Gastrocnemius medialis (tissue), 4 donors: ENCODE measurements at regions not wholly inside any gene's neighbourhood (a gene's known extent, or its start where the extent isn't known, plus 50 kb on each side); places are given as distances from the start of the nearest gene placed in this dataset.

Experiments used
- CTCF ChIP-seq, 5 experiments: fragments of 450-650 bp in 3 of 5; fragments of 200-600 bp in 2 of 5; sonication (generic) in 2 of 5; IDR thresholded peaks in 4 of 5; conservative IDR thresholded peaks in 1 of 5; 1 replicate in 4 of 5; 2 replicates in 1 of 5; pipeline ENCODE4 v1.5.1; 2016 to 2019; ENCODE audit warnings: antibody characterized with exemption in 5 of 5, mild to moderate bottlenecking in 3 of 5, moderate library complexity in 3 of 5
- POLR2A ChIP-seq, 2 donors: fragments of 450-650 bp; IDR thresholded peaks; one replicate each; pipeline ENCODE4 v1.6.1; 2017; ENCODE audit warnings: antibody characterized with exemption in 2 of 2, mild to moderate bottlenecking in 2 of 2, moderate library complexity in 2 of 2

GRCh38 chr4:124199755-124200154, 512.8 kb downstream of the ANKRD50 start:
- TF ChIP-seq CTCF (IDR thresholded peaks at IDR 0.05 in 4 of 5, conservative IDR thresholded peaks at IDR 0.05 in 1 of 5) (no peak), POLR2A (IDR thresholded peaks at IDR 0.05) (no peak)
